ENCODE measurements at regions not wholly inside any gene's neighbourhood (a gene's known extent, or its start where the extent isn't known, plus 50 kb on each side); places are given as distances from the start of the nearest gene placed in this dataset.

GRCh38 chr7:106811472-106811871 lies 53.6 kb upstream of the PIK3CG start:
- Histone ChIP-seq H3K27me3 (ENCODE audit: insufficient read depth, low read length, poor library complexity, severe bottlenecking) (no peaks in the 10 kb centered on the region), H3F3A (ENCODE audit: low read depth) (no peaks in the 10 kb centered on the region), H2AFZ (ENCODE audit: low read length) (no peak overlapping the region)

GRCh38 chr7:106812027-106812643 lies 52.9 kb upstream of the PIK3CG start:
- Histone ChIP-seq H3K4me2 (ENCODE audit: low read depth, low read length, poor library complexity, severe bottlenecking) (no peak overlapping the region), H2AFZ (ENCODE audit: low read length) (no peak overlapping the region; the same call in 1 of the 2 replicates), H3K9ac (ENCODE audit: low read depth, low read length, poor library complexity, severe bottlenecking) (no peak overlapping the region), H3K4me3 (ENCODE audit: low read length, poor library complexity, severe bottlenecking) (no peak overlapping the region), H3K36me3 (ENCODE audit: insufficient read depth, low read length) (no peaks in the 10 kb centered on the region), H3K27me3 (ENCODE audit: insufficient read depth, low read length, poor library complexity, severe bottlenecking) (no peaks in the 10 kb centered on the region), H3F3A (ENCODE audit: low read depth) (no peaks in the 10 kb centered on the region), H3K79me2 (ENCODE audit: insufficient read depth, low read length) (no peaks in the 10 kb centered on the region), H3K4me1 (ENCODE audit: insufficient read depth, low read length, poor library complexity, severe bottlenecking) (peaks cover 5% of the 10 kb centered on the region), H4K20me1 (ENCODE audit: insufficient read depth, low read length, poor library complexity, severe bottlenecking) (no peaks in the 10 kb centered on the region), H3K9me2 (replicated peaks; ENCODE audit: low read depth, low read length) (no peaks in the 10 kb centered on the region), H3K9me3 (ENCODE audit: insufficient read depth, low read depth, low read length) (no peaks in the 10 kb centered on the region)
- TF ChIP-seq EZH2phosphoT487 (IDR thresholded peaks at IDR 0.05; ENCODE audit: borderline replicate concordance): no peak
- no peak for TF ChIP-seq CTCF (conservative IDR thresholded peaks at IDR 0.05; ENCODE audit: low read length)

More at GRCh38 chr7:106811472-106811871, 53.6 kb upstream of the PIK3CG start:
- Histone ChIP-seq H3K9me3 (ENCODE audit: insufficient read depth, low read depth, low read length) (no peaks in the 10 kb centered on the region), H3K9ac (ENCODE audit: low read depth, low read length, poor library complexity, severe bottlenecking) (no peak overlapping the region), H3K4me3 (ENCODE audit: low read length, poor library complexity, severe bottlenecking) (no peak overlapping the region), H3K4me2 (ENCODE audit: low read depth, low read length, poor library complexity, severe bottlenecking) (no peak overlapping the region), H3K79me2 (ENCODE audit: insufficient read depth, low read length) (no peaks in the 10 kb centered on the region), H3K4me1 (ENCODE audit: insufficient read depth, low read length, poor library complexity, severe bottlenecking) (peaks cover 5% of the 10 kb centered on the region), H4K20me1 (ENCODE audit: insufficient read depth, low read length, poor library complexity, severe bottlenecking) (no peaks in the 10 kb centered on the region), H3K36me3 (ENCODE audit: insufficient read depth, low read length) (no peaks in the 10 kb centered on the region), H3K9me2 (replicated peaks; ENCODE audit: low read depth, low read length) (no peaks in the 10 kb centered on the region)
- TF ChIP-seq EZH2phosphoT487 (IDR thresholded peaks at IDR 0.05; ENCODE audit: borderline replicate concordance) (no peak), CTCF (conservative IDR thresholded peaks at IDR 0.05; ENCODE audit: low read length) (no peak)

GRCh38 chr7:106813705-106814305 lies 51.3 kb upstream of the PIK3CG start:
- H3K4me1 ChIP-seq (ENCODE audit: insufficient read depth, low read length, poor library complexity, severe bottlenecking): peaks cover 5% of the 10 kb centered on the region
- no peaks in the 10 kb centered on the region for H3K9me3 ChIP-seq (ENCODE audit: insufficient read depth, low read depth, low read length)
- H2AFZ ChIP-seq (ENCODE audit: low read length): no peak overlapping the region
- TF ChIP-seq CTCF (conservative IDR thresholded peaks at IDR 0.05; ENCODE audit: low read length) (no peak), EZH2phosphoT487 (IDR thresholded peaks at IDR 0.05; ENCODE audit: borderline replicate concordance) (no peak)
- H3K9ac ChIP-seq (ENCODE audit: low read depth, low read length, poor library complexity, severe bottlenecking): no peak overlapping the region
- no peaks in the 10 kb centered on the region for H3K36me3 ChIP-seq (ENCODE audit: insufficient read depth, low read length)
- H3K4me3 ChIP-seq (ENCODE audit: low read length, poor library complexity, severe bottlenecking): no peak overlapping the region
- H3K27me3 ChIP-seq (ENCODE audit: insufficient read depth, low read length, poor library complexity, severe bottlenecking): no peaks in the 10 kb centered on the region
- H3K9me2 ChIP-seq (replicated peaks; ENCODE audit: low read depth, low read length): no peaks in the 10 kb centered on the region
- no peaks in the 10 kb centered on the region for H3F3A ChIP-seq (ENCODE audit: low read depth)
- no peaks in the 10 kb centered on the region for H4K20me1 ChIP-seq (ENCODE audit: insufficient read depth, low read length, poor library complexity, severe bottlenecking)
- no peak overlapping the region for H3K4me2 ChIP-seq (ENCODE audit: low read depth, low read length, poor library complexity, severe bottlenecking)
- H3K79me2 ChIP-seq (ENCODE audit: insufficient read depth, low read length): no peaks in the 10 kb centered on the region

Measured in Loucy (cell line).